GM12873 (cell line): ENCODE measurements at regions not wholly inside any gene's neighbourhood (a gene's known extent, or its start where the extent isn't known, plus 50 kb on each side); places are given as distances from the start of the nearest gene placed in this dataset.

Source experiments
- CTCF ChIP-seq: IDR thresholded peaks from 2 replicates; pipeline ENCODE4 v1.5.1; 2012; ENCODE audit warnings: low read depth, mild to moderate bottlenecking, moderate library complexity, low read length, control low read depth; ENCODE audit not compliant: insufficient read depth; ENCODE audit errors: missing control alignments

GRCh38 chr15:72936237-72936636 is 116.0 kb upstream of the NEO1 start:
- TF ChIP-seq CTCF, result no peak

- TF ChIP-seq CTCF, result no peak
Observed at GRCh38 chr15:72935521-72935920, 116.7 kb upstream of the NEO1 start.

- no peak for TF ChIP-seq CTCF
Observed at GRCh38 chr15:72934921-72935320, 117.3 kb upstream of the NEO1 start.

- no peak for TF ChIP-seq CTCF
Observed at GRCh38 chr15:72933976-72934375, 118.3 kb upstream of the NEO1 start.

- no peak for TF ChIP-seq CTCF
Observed at GRCh38 chr15:72932472-72932871, 119.8 kb upstream of the NEO1 start.

- no peak for TF ChIP-seq CTCF
Observed at GRCh38 chr15:72927451-72927850, 124.8 kb upstream of the NEO1 start.

- no peak for TF ChIP-seq CTCF
Observed at GRCh38 chr15:72925661-72926060, 126.6 kb upstream of the NEO1 start.
